GM12891 (cell line): ENCODE measurements at regions not wholly inside any gene's neighbourhood (a gene's known extent, or its start where the extent isn't known, plus 50 kb on each side); places are given as distances from the start of the nearest gene placed in this dataset.

ENCODE experiments used
- DNase-seq: peaks from one replicate; pipeline ENCODE4 v3.0.0; 2011; ENCODE audit warnings: low spot score; ENCODE audit not compliant: insufficient read length
- FAIRE-seq: peaks from 2 replicates; lab custom pipeline; 2011; peaks lifted over from hg19 to GRCh38; lab: Jason Lieb, UNC
- PAX5 ChIP-seq: IDR thresholded peaks from 2 replicates; pipeline ENCODE4 v1.6.1; 2011; ENCODE audit warnings: low read length, moderate library complexity, mild to moderate bottlenecking; ENCODE audit not compliant: insufficient read depth, severe bottlenecking
- POLR2A ChIP-seq: IDR thresholded peaks from 2 replicates; pipeline ENCODE4 v1.6.1; 2011; ENCODE audit warnings: low read depth, low read length, control low read depth
- POLR2AphosphoS5 ChIP-seq: IDR thresholded peaks from 2 replicates; pipeline ENCODE4 v1.6.1; 2011; ENCODE audit warnings: low read depth, low read length, control low read depth
- POU2F2 ChIP-seq: IDR thresholded peaks from 2 replicates; pipeline ENCODE4 v1.6.1; 2011; ENCODE audit warnings: low read depth, mild to moderate bottlenecking, control low read depth, low read length, moderate library complexity
- SPI1 ChIP-seq: IDR thresholded peaks from 2 replicates; pipeline ENCODE4 v1.6.1; 2011; ENCODE audit warnings: low read depth, low read length, control low read depth
- TAF1 ChIP-seq: IDR thresholded peaks from 2 replicates; pipeline ENCODE4 v1.6.1; 2011; ENCODE audit warnings: low read depth, low read length, control low read depth

DNA sequence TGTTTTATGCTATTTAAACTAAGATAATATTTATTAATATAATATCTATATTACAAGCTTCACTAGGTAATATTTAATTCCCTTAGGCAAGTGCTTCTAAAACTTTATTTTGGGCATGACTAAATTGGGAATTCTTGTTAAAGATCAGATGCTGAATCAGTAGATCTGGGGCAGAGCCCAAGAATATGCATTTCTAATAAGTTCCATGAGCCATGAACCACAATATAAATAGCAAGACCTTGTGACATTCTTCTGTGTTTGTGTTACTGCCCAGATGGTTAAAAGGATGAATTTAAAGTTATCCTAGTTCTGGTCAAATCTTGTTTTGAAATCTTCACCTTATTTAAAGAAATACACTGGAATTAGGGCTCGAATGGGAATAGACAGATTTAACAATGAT, 258.4 kb upstream of the CACNA2D1 start:
- TF ChIP-seq POU2F2 (no peak), PAX5 (no peak), SPI1 (no peak), POLR2AphosphoS5 (no peak), TAF1 (no peak), POLR2A (no peak)
- no peak for DNase-seq
- no peak for FAIRE-seq

- DNase-seq (no peak), FAIRE-seq (no peak)
- TF ChIP-seq POU2F2 (no peak), POLR2A (no peak), SPI1 (no peak), TAF1 (no peak)
These were observed 257.2 kb upstream of the CACNA2D1 start for GRCh38 chr7:82700741-82701140.

DNA sequence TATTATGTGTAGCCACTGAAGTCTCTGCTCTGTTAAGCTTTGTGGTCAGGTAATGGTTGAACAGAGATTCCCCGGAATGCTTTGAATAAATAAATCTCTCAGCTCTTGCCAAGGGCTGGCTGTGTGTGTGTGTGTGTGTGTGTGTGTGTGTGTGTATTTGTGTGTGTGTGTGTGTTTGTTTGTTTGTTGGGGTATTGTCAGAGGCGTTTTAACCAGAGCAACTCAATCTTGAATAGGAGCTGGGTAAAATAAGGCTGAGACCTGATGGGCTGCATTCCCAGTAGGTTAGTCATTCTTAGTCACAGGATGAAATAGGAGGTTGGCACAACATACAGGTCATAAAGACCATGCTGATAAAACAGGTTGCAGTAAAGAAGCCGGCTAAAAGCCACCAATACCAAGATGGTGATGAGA, 256.2 kb upstream of the CACNA2D1 start:
- FAIRE-seq, result no peak
- no peak for TF ChIP-seq TAF1
- no peak for TF ChIP-seq SPI1
- no peak for TF ChIP-seq POLR2A
- TF ChIP-seq PAX5, result no peak
- no peak for TF ChIP-seq POLR2AphosphoS5
- no peak for TF ChIP-seq POU2F2
- no peak for DNase-seq

DNA sequence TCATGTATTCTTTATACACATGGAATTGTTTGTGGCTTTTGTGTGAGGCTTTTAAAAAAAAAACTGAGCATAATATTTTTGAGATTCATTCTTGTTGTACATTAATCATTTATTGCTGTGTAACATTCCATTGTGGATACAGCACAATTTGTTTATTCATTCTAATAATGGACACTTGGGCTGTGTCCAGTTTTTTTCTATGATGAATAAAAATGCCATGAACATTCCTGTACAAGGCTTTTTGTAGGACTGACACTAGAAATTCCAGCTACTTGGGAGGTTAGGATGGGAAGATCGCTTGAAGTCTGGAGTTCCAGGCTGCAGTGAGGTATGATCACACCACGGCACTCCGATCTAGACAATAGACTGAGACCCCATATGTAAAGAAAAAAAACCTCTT, 254.3 kb upstream of the CACNA2D1 start:
- FAIRE-seq (no peak), DNase-seq (no peak)
- TF ChIP-seq SPI1, result no peak
- no peak for TF ChIP-seq POU2F2
- no peak for TF ChIP-seq TAF1
- TF ChIP-seq POLR2A, result no peak
- TF ChIP-seq POLR2AphosphoS5, result no peak
- TF ChIP-seq PAX5, result no peak

DNA sequence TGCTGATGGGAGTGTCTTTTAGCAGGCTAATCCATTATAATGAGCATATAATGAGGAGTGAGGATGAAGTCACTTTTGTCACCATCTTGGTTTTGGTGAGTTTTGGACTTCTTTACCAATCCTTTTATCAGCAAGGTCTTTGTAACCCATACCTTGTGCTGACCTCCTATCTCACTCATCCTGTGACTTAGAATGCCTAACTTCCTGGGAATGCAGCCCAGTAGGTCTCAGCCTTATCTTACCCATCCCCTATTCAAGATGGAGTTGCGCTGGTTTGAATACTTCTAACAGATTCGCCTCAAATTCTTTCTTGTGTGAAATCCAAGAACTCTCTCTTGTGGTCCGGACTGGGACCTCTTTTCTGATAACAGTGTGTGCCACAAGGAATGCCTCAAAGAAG, 253.1 kb upstream of the CACNA2D1 start:
- TF ChIP-seq POU2F2, result no peak
- TF ChIP-seq PAX5, result no peak
- no peak for TF ChIP-seq SPI1
- TF ChIP-seq POLR2A, result no peak
- no peak for TF ChIP-seq POLR2AphosphoS5
- TF ChIP-seq TAF1, result no peak
- DNase-seq, result no peak
- FAIRE-seq, result no peak

DNA sequence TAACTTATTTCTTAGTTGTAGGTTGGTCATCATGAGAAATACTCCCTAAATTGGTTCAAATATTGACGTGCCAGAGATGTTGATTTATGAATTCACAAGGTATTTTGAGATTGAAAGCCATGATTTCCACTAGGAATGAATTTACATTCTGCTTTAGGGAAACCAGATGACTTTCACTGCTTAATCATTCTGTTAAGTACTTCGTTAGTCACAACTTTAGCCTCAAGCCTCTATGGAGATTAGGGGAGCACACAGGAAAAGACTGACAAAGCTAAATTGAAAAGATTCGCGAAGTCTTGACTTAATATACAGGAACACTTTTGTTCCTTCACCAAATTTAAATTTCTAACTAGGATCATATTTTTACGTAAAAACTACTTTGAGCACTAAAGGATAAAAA, 250.4 kb upstream of the CACNA2D1 start:
- DNase-seq, result no peak
- TF ChIP-seq SPI1 (no peak), PAX5 (no peak), POLR2A (no peak), POLR2AphosphoS5 (no peak), POU2F2 (no peak), TAF1 (no peak)
- no peak for FAIRE-seq

DNA sequence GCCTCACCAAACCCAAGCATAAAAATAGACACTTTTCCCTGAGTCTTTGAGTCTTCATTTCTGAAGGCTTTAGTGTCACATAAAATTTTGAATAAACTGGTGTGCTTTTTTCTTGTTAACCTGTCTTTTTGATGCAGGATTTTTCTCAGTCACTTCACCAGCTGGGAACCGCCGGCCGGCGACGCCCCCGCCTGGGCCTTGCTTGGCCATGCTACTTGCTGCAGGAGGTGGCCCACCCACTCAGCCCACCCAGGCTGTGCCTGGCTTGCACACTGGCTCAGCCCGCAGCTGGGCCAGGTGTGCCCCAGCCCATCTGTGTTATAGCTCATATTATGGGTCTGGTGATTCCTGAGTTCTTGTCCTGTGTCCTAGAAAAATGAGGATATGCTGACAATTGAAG, 247.4 kb upstream of the CACNA2D1 start:
- FAIRE-seq, result no peak
- TF ChIP-seq POLR2AphosphoS5 (no peak), SPI1 (no peak), TAF1 (no peak), PAX5 (no peak), POLR2A (no peak), POU2F2 (no peak)
- DNase-seq, result no peak

DNA sequence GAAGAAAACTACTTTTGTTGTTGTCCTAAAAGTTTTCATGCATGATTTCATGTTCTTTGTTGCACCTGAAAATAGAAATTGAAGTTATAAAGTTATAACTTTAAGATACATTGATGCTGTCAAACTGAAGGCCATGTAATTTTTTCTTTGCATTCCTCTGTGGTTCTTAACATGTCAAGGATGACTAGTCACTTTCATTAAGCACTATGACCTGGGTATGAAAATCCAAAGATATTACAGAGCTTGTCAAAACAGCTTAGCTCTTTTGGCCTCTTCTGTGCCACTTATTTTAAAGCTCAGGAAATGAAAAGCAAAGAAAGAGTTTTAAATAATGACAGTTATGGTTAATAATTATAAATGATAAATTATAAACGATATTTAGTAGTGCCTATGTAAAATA, 241.6 kb upstream of the CACNA2D1 start:
- no peak for TF ChIP-seq POU2F2
- no peak for TF ChIP-seq POLR2AphosphoS5
- TF ChIP-seq TAF1, result no peak
- TF ChIP-seq POLR2A, result no peak
- no peak for TF ChIP-seq SPI1
- TF ChIP-seq PAX5, result no peak
- FAIRE-seq, result no peak
- DNase-seq, result no peak

DNA sequence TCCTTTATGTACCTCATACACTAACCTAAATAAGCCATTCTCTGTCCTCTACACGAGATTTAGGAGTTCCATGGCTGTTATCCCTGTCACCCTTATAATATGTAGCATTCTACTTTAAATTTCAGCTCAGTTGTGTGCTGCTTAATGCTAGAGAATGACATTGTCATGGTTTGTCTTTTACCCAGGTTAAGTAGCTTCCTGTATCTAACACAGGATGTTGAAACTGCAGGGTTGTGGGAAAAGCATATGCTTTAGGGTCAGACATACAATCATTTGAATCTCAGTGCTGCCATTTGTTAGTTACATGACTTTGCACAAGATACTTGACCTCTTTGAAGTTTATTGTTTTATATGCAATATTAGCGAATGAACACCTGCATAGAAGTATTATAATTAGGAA, 235.1 kb upstream of the CACNA2D1 start:
- FAIRE-seq (no peak), DNase-seq (no peak)
- no peak for TF ChIP-seq POU2F2
- TF ChIP-seq SPI1, result no peak
- TF ChIP-seq POLR2A, result no peak
- no peak for TF ChIP-seq TAF1
- no peak for TF ChIP-seq POLR2AphosphoS5
- TF ChIP-seq PAX5, result no peak

GRCh38 chr7:82678259-82678658, 234.7 kb upstream of the CACNA2D1 start:
- DNase-seq (no peak), FAIRE-seq (no peak)
- no peak for TF ChIP-seq PAX5
- no peak for TF ChIP-seq POLR2A
- TF ChIP-seq SPI1, result no peak
- no peak for TF ChIP-seq POLR2AphosphoS5
